Ectodermal cell (in vitro differentiated cells): ENCODE measurements at regions not wholly inside any gene's neighbourhood (a gene's known extent, or its start where the extent isn't known, plus 50 kb on each side); places are given as distances from the start of the nearest gene placed in this dataset.

Experiments used
- H3K27ac ChIP-seq: 2 replicates; pipeline ENCODE4 v1.7.0; 2013; ENCODE audit warnings: mild to moderate bottlenecking, low read depth, low read length; ENCODE audit not compliant: insufficient read depth, poor library complexity, severe bottlenecking
- H3K27me3 ChIP-seq: 2 replicates; pipeline ENCODE4 v1.7.0; 2013; ENCODE audit warnings: mild to moderate bottlenecking, low read length; ENCODE audit not compliant: insufficient read depth, control insufficient read depth, poor library complexity, severe bottlenecking
- H3K36me3 ChIP-seq: one replicate; pipeline ENCODE4 v1.7.0; 2013; ENCODE audit warnings: low read length; ENCODE audit not compliant: control insufficient read depth, insufficient read depth
- H3K4me1 ChIP-seq: one replicate; pipeline ENCODE4 v1.7.0; 2013; ENCODE audit warnings: low read length; ENCODE audit not compliant: control insufficient read depth, insufficient read depth
- H3K4me3 ChIP-seq: 2 replicates; pipeline ENCODE4 v1.7.0; 2013; ENCODE audit warnings: low read depth, low read length, control low read depth; ENCODE audit not compliant: insufficient read depth
- H3K9me3 ChIP-seq: 2 replicates; pipeline ENCODE4 v1.7.0; 2013; ENCODE audit warnings: mild to moderate bottlenecking, low read length, moderate library complexity; ENCODE audit not compliant: control insufficient read depth
- whole genome bisulfite sequencing, 2 experiments: methylation state at CpG; one replicate each; pipeline ENCODE4 v1.1.7; 2013; ENCODE audit warnings: missing lambda C conversion rate in 2 of 2; 5-methylcytosine and 5-hydroxymethylcytosine counted together

DNA sequence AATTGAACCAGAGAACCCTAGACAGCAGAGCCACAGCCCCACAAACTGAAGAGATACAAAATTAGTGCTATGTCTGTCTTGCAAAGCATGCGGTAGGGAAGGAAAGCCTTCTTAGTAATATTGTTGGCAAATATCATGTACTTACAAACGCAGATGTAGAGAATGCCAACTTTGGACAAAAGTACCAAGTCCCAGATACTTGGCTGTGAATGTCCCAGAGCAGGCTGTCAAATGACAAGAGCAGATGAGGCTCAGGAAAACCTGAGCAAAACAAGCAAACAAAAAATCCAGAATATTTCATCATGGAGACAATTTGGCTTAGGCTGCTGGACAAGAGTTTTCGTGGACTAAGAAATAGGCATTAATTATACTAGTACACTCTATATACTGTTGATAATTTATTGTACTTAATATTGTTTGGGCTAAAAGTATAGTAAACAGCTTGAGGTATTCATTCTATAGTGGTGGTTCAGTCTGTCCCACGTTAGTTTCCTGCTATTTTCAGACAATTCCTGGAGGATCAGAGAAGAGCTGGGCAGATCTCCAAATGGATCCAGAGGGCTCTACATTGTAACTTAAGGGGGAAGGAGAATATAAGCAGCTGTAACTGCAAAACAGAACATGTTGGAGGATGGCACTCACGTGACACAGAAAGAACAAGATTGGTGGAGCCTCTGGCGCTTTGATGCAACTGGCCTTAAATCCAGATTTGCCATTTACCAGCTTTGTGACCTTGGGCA is 329.8 kb downstream of the ATP23 start:
- Histone ChIP-seq H3K36me3 (no peaks in the 10 kb centered on the region), H3K9me3 (no peaks in the 10 kb centered on the region), H3K27ac (no peak overlapping the region), H3K4me3 (no peak overlapping the region), H3K4me1 (no peaks in the 10 kb centered on the region), H3K27me3 (no peaks in the 10 kb centered on the region)
- WGBS, 2 experiments = 91 to 95% methylated on average over 5 of the region's 6 CpGs

DNA sequence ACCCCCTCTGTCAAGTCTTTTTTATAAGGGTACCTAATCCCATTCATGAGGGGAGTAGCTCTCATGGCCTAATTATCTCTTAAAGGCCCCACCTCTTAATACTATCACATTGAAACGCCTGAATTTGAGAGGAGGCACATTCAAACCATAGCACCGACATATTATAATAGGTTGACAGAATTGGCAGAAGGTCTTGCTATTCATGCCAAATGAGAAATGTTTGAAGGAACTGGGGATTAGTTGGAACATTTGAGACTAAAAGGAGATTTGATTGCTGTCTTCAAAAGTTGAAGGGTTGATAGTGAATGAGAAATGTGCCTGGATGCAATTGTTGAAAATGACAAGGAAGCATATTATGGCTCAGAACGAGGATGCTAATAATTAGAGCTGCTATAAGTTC is 331.1 kb downstream of the ATP23 start:
- Histone ChIP-seq H3K27ac (no peak overlapping the region), H3K9me3 (no peaks in the 10 kb centered on the region), H3K27me3 (no peaks in the 10 kb centered on the region), H3K4me1 (no peaks in the 10 kb centered on the region), H3K36me3 (no peaks in the 10 kb centered on the region), H3K4me3 (no peak overlapping the region)
- WGBS, 2 experiments = 89 to 95% methylated on average over 3 of the region's 3 CpGs

DNA sequence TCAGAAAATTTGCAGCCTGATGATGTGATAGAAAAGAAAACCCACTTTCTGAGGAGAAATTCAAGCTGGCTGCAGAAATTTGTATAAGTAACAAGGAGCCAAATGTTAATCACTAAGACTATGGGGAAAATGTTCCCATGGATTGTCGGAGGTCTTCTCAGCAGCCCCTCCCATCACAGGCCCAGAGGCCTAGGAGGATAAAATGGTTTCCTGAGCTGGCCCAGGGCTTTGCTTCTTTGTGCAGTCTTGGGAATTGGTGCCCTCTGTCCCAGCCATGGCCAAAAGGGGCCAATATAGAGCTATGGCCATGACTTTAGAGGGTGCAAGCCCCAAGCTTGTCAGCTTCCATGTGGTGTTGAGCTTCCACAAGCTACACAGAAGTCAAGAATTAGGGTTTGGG is 335.9 kb downstream of the ATP23 start:
- H3K27me3 ChIP-seq = no peaks in the 10 kb centered on the region
- no peaks in the 10 kb centered on the region for H3K9me3 ChIP-seq
- no peaks in the 10 kb centered on the region for H3K4me1 ChIP-seq
- WGBS, 2 experiments = 81 to 94% methylated on average over 1 of the region's 1 CpG
- no peak overlapping the region for H3K27ac ChIP-seq
- no peak overlapping the region for H3K4me3 ChIP-seq
- H3K36me3 ChIP-seq = no peaks in the 10 kb centered on the region

DNA sequence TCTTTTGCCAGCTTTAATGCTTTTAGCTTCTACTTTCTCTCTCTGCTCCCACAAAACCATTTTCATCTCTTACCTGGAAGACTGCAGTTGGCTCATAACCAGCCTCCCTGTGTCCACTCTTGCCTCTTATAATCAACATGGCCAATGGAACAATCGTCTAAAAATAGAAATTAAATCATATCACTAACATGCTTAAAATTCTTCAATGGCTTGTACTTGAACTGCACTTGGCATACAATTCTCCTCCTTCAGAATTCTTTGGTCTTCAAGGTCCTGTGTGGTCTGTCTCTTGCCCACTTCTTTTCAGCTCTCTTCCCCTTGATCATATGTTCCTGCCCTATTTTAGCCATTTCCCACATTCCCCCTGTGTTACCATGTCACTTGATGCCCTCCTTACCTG is 342.2 kb downstream of the ATP23 start:
- no peaks in the 10 kb centered on the region for H3K9me3 ChIP-seq
- H3K4me1 ChIP-seq = peaks cover 3% of the 10 kb centered on the region
- no peak overlapping the region for H3K4me3 ChIP-seq
- no peaks in the 10 kb centered on the region for H3K36me3 ChIP-seq
- H3K27ac ChIP-seq = no peak overlapping the region
- WGBS, 2 experiments = 91 to 93% methylated on average over 1 of the region's 1 CpG
- no peaks in the 10 kb centered on the region for H3K27me3 ChIP-seq

DNA sequence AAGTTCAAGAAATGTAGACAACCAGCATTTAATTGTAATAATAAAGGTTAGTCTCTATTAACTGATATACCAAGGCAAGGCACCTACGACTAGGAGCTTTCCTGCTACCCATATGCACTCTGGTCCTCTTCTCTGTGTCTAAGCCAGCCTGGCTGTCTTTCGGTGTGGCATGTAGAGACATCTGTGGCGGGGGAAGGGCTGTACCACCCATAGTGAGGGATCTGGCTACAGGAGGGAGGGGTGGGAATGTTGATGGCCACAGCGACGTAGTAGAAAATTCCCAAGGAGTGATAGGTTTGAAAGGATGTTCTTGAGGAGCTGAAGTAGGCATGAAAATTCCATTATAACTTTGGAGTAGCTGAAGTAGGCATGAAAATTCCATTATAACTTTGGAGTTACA is 344.2 kb downstream of the ATP23 start:
- Histone ChIP-seq H3K36me3 (no peaks in the 10 kb centered on the region), H3K4me3 (no peak overlapping the region), H3K27ac (no peak overlapping the region), H3K27me3 (no peaks in the 10 kb centered on the region), H3K4me1 (peaks cover 3% of the 10 kb centered on the region), H3K9me3 (no peaks in the 10 kb centered on the region)
- 14 to 16% methylated on average over 5 of the region's 5 CpGs for WGBS, 2 experiments

DNA sequence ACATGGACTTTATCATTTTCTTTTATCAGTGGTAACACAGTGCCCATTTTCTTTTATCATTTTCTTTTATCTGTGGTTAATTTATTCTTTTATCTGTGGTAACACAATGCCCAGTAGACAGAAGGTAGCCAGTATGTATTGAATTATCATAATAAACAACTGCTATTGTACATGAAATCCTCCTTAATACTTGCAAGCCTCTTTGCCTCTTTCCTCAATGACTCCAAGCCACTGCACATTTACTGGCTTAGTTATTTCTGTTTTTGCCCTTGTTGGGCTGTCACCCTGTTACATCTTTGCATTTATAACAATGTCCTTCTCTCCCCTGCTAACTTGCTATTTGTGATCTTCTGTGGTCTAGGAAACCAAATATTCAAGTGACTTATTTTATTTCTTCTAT is 345.0 kb downstream of the ATP23 start:
- H3K27ac ChIP-seq = no peak overlapping the region
- no peaks in the 10 kb centered on the region for H3K9me3 ChIP-seq
- no peaks in the 10 kb centered on the region for H3K36me3 ChIP-seq
- H3K27me3 ChIP-seq = no peaks in the 10 kb centered on the region
- H3K4me1 ChIP-seq = peaks cover 3% of the 10 kb centered on the region
- no peak overlapping the region for H3K4me3 ChIP-seq

DNA sequence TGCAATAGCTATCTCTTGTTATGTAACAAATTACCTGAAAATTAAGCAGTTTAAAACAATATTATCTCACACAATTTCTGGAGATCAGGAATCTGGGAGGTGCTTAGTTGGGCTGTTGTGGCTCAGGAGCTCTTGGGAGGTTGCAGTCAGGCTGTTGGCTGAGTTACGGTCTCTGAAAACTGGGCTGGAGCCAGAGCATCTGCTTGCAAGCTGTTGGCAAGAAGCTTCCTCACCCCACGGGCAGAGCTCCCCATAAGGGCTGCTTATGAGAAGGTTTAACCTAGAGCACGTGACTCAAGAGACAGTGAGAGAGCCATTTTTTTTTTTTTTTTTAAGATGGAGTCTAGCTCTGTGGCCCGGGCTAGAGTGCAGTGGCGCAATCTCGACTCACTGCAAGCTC is 346.8 kb downstream of the ATP23 start:
- Histone ChIP-seq H3K27me3 (no peaks in the 10 kb centered on the region), H3K4me1 (peaks cover 3% of the 10 kb centered on the region), H3K27ac (no peak overlapping the region), H3K4me3 (no peak overlapping the region), H3K36me3 (no peaks in the 10 kb centered on the region), H3K9me3 (no peaks in the 10 kb centered on the region)
- 96 to 99% methylated on average over 6 of the region's 6 CpGs for WGBS, 2 experiments

DNA sequence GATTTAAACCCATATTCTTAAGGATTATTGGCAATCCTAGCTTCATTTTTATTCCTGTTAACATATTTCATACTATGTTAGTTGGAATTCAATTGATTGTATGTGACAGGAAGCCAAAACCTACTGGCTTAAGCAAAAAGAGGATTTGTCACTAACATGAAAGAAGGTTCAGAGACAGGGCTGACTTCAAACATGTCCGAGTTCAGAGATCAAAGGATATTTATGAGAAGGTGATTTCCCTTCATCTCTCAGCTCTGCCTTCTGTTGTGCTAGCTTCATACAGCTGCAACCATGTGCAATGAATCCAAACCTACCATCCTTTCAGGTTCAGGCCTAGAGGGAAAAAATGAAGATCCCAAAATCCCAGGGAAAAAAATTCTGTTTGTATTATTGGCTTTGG is 349.7 kb downstream of the ATP23 start:
- peaks cover 3% of the 10 kb centered on the region for H3K4me1 ChIP-seq
- WGBS, 2 experiments = 88% methylated on average over 1 of the region's 1 CpG
- H3K27ac ChIP-seq = no peak overlapping the region

DNA sequence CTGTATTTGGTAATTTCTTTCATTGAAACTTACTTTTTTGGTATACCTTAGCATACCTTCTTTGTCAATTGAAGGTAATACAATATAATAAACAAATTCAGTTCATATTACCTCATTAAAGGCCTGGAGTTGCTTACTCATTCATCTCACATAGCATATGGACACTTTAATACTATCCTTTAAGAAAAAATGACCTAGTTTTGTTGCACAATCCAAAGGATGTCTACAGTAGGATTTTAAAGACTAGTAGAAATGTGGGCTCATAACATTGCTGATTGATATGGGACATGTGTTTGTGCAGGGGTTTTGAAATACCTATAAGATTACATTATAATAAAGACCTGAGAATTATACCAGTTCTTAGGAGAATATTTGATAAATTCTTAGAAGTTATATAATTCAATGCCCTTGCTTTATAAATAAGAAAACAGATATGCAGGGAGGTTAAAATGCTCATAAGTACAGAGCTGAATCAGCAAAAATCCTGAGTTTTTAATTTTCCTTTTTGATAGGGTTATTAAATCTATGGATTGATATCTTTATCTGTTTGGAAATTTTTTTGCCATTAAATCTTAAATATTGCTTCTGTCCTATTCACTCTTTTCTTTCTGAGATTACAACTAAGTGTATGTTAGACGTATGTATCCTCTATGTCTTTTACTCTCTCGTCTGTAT is 352.1 kb downstream of the ATP23 start:
- Histone ChIP-seq H3K36me3 (no peaks in the 10 kb centered on the region), H3K4me3 (no peak overlapping the region), H3K9me3 (no peaks in the 10 kb centered on the region), H3K4me1 (no peaks in the 10 kb centered on the region), H3K27ac (no peak overlapping the region), H3K27me3 (no peaks in the 10 kb centered on the region)
- WGBS, 2 experiments = 100% methylated on average over 2 of the region's 2 CpGs; no CpG with 5 or more reads in 1 of the 2 experiments

More for the DNA sequence above, 349.7 kb downstream of the ATP23 start:
- no peaks in the 10 kb centered on the region for H3K9me3 ChIP-seq
- no peak overlapping the region for H3K4me3 ChIP-seq
- H3K36me3 ChIP-seq = no peaks in the 10 kb centered on the region
- H3K27me3 ChIP-seq = no peaks in the 10 kb centered on the region

DNA sequence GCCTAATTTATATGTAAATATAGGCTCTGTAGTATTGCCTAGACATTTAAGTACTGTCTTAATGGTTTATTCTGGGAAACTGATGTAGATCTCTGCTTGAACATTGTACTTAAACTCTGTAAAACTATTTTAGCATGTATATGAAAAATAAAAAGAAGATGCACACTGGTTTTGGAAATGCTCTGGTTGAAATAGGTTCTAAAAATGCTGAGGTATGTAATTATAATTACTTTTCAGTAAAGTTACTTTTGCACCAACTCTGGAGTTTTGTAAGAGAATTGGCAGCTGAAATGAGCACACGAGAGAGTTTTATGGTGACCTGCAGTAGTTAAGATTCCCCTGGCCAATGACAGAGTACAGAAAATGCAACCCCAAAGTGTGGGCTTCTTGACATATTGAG is 353.9 kb downstream of the ATP23 start:
- H3K27me3 ChIP-seq = no peaks in the 10 kb centered on the region
- no peak overlapping the region for H3K27ac ChIP-seq
- 93 to 96% methylated on average over 1 of the region's 1 CpG for WGBS, 2 experiments
- H3K4me3 ChIP-seq = no peak overlapping the region
- H3K36me3 ChIP-seq = no peaks in the 10 kb centered on the region
- no peaks in the 10 kb centered on the region for H3K4me1 ChIP-seq
- no peaks in the 10 kb centered on the region for H3K9me3 ChIP-seq
